T47D (cell line): ENCODE measurements at regions not wholly inside any gene's neighbourhood (a gene's known extent, or its start where the extent isn't known, plus 50 kb on each side); places are given as distances from the start of the nearest gene placed in this dataset.

Source experiments
- DNase-seq, 2 experiments: peaks; one replicate each; pipeline versions ENCODE4 v3.0.0 to v3.0.0-alpha.2; 2011 to 2012; ENCODE audit warnings: low read depth in 1 of 2, low spot score in 1 of 2
- JUND ChIP-seq: IDR thresholded peaks from 2 replicates; pipeline ENCODE4 v1.6.1; 2012; ENCODE audit warnings: low read depth
- in situ Hi-C: cut with HindIII; loops from 2 replicates; pipeline ENCODE4 v1.10.0; 2016; ENCODE audit warnings: low sequenced_read_pairs, low pct_unique_long_range_greater_than_20kb

GRCh38 chr12:58533652-58534051, 386.7 kb downstream of the LRIG3 start:
- TF ChIP-seq JUND, result no peak
- in situ Hi-C loops, result no loop called here

GRCh38 chr12:58537278-58537677, 383.0 kb downstream of the LRIG3 start:
- DNase-seq, result peak in 1 of 2 experiments; percentile 67
- TF ChIP-seq JUND, result no peak
- in situ Hi-C loops, result no loop called here

More at GRCh38 chr12:58533652-58534051, 386.7 kb downstream of the LRIG3 start:
- no peak for DNase-seq

- no peak for DNase-seq
- no peak for TF ChIP-seq JUND
- in situ Hi-C loops, result no loop called here
Observed at GRCh38 chr12:58539295-58539694, 381.0 kb downstream of the LRIG3 start.

- peak; percentile 16 to 88 for DNase-seq
- TF ChIP-seq JUND, result no peak
- in situ Hi-C loops, result no loop called here
Observed at GRCh38 chr12:58540480-58541299, 379.6 kb downstream of the LRIG3 start.

GRCh38 chr12:58541300-58541690, 379.0 kb downstream of the LRIG3 start:
- in situ Hi-C loops, result no loop called here
- TF ChIP-seq JUND, result no peak
- DNase-seq, result no peak

GRCh38 chr12:58544281-58544680, 376.0 kb downstream of the LRIG3 start:
- in situ Hi-C loops, result no loop called here
- no peak for TF ChIP-seq JUND
- no peak for DNase-seq

- in situ Hi-C loops, result no loop called here
- no peak for DNase-seq
- no peak for TF ChIP-seq JUND
Observed at GRCh38 chr12:58547217-58547616, 373.1 kb downstream of the LRIG3 start.

GRCh38 chr12:58548801-58549200, 371.5 kb downstream of the LRIG3 start:
- TF ChIP-seq JUND, result no peak
- in situ Hi-C loops, result no loop called here
- no peak for DNase-seq

GRCh38 chr12:58554522-58555157, 365.7 kb downstream of the LRIG3 start:
- TF ChIP-seq JUND, result no peak
- in situ Hi-C loops, result no loop called here

GRCh38 chr12:58557171-58557570, 363.1 kb downstream of the LRIG3 start:
- TF ChIP-seq JUND, result no peak
- DNase-seq, result no peak
- in situ Hi-C loops, result no loop called here

More at GRCh38 chr12:58554522-58555157, 365.7 kb downstream of the LRIG3 start:
- no peak for DNase-seq

GRCh38 chr12:58557661-58558060, 362.6 kb downstream of the LRIG3 start:
- no peak for DNase-seq
- no peak for TF ChIP-seq JUND
- in situ Hi-C loops, result no loop called here

GRCh38 chr12:58563621-58564020, 356.7 kb downstream of the LRIG3 start:
- TF ChIP-seq JUND, result no peak
- in situ Hi-C loops, result no loop called here
- no peak for DNase-seq

- no peak for DNase-seq
- no peak for TF ChIP-seq JUND
- in situ Hi-C loops, result no loop called here
Observed at GRCh38 chr12:58564721-58565120, 355.6 kb downstream of the LRIG3 start.
